ENCODE measurements at regions not wholly inside any gene's neighbourhood (a gene's known extent, or its start where the extent isn't known, plus 50 kb on each side); places are given as distances from the start of the nearest gene placed in this dataset.

DNA sequence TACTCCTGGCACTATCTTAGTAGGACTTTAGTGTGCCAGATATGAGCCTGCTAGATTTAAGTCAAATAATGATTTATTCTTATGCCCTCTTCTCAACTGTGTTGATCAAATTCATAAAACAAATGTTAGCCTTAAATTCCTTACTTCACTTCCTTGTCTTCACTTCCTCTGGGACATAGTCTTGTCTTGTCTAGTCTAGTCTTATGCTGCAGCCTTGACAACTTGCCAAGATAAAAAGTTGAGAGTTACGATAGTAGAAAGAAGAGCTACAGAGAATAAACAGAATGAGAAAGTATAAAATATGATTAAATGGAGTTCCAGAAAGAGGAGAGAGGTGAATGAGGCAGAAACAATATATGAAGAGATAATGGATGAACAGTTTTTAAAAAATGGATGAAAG lies 378.1 kb downstream of the DAD1 start:
- TF ChIP-seq SIN3A (IDR thresholded peaks at IDR 0.05; ENCODE audit: borderline replicate concordance, insufficient read depth, low read length) (no peak), POLR2AphosphoS5 (IDR thresholded peaks at IDR 0.05; ENCODE audit: low read depth, low read length) (no peak), FOXP2 (optimal IDR thresholded peaks at IDR 0.05; ENCODE audit: borderline replicate concordance, extremely low read depth, extremely low read length, insufficient read depth) (no peak), TAF1 (IDR thresholded peaks at IDR 0.05; ENCODE audit: borderline replicate concordance, insufficient read depth, low read length) (no peak)
- TF ChIP-seq, protein P1, sequence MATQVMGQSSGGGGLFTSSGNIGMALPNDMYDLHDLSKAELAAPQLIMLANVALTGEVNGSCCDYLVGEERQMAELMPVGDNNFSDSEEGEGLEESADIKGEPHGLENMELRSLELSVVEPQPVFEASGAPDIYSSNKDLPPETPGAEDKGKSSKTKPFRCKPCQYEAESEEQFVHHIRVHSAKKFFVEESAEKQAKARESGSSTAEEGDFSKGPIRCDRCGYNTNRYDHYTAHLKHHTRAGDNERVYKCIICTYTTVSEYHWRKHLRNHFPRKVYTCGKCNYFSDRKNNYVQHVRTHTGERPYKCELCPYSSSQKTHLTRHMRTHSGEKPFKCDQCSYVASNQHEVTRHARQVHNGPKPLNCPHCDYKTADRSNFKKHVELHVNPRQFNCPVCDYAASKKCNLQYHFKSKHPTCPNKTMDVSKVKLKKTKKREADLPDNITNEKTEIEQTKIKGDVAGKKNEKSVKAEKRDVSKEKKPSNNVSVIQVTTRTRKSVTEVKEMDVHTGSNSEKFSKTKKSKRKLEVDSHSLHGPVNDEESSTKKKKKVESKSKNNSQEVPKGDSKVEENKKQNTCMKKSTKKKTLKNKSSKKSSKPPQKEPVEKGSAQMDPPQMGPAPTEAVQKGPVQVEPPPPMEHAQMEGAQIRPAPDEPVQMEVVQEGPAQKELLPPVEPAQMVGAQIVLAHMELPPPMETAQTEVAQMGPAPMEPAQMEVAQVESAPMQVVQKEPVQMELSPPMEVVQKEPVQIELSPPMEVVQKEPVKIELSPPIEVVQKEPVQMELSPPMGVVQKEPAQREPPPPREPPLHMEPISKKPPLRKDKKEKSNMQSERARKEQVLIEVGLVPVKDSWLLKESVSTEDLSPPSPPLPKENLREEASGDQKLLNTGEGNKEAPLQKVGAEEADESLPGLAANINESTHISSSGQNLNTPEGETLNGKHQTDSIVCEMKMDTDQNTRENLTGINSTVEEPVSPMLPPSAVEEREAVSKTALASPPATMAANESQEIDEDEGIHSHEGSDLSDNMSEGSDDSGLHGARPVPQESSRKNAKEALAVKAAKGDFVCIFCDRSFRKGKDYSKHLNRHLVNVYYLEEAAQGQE (IDR thresholded peaks at IDR 0.05; ENCODE audit: insufficient read depth in 1 of 2, low read depth in 2 of 2, low read length in 2 of 2) = no peak

DNA sequence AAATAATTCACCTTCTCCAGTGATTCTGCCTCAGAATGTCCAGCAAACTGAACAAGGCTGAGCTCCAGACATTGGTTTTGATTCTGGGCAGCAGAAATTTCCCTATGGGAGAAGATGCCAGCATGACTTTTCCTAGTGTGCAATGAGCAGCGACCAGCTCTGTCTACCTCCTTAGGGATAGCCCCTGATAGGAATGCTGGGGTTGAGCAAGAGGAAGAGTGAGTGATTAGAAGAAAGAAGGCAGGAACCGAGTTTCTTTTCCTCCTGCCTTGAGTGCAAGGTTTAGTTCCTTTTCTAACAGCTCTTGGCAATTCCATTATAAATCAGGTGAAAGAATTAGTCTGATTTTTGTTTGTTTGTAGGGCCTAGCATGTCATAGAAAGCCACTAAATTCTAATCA lies 379.0 kb downstream of the DAD1 start:
- TF ChIP-seq POLR2AphosphoS5 (IDR thresholded peaks at IDR 0.05; ENCODE audit: low read depth, low read length) (no peak), SIN3A (IDR thresholded peaks at IDR 0.05; ENCODE audit: borderline replicate concordance, insufficient read depth, low read length) (no peak), FOXP2 (optimal IDR thresholded peaks at IDR 0.05; ENCODE audit: borderline replicate concordance, extremely low read depth, extremely low read length, insufficient read depth) (no peak), TAF1 (IDR thresholded peaks at IDR 0.05; ENCODE audit: borderline replicate concordance, insufficient read depth, low read length) (no peak)
- TF ChIP-seq, protein P1 (IDR thresholded peaks at IDR 0.05; ENCODE audit: insufficient read depth in 1 of 2, low read depth in 2 of 2, low read length in 2 of 2) = no peak

DNA sequence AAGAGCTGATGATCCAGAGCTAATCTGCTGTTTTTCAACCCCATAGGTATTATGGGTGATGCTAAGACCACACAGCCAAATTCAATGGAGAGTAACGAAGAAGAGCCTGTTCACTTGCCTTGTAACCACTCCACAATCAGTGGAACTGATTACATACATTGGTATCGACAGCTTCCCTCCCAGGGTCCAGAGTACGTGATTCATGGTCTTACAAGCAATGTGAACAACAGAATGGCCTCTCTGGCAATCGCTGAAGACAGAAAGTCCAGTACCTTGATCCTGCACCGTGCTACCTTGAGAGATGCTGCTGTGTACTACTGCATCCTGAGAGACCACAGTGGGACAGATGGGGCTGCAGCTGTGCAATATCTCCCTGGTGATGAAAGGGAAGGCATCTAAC lies 386.0 kb downstream of the DAD1 start:
- no peak for TF ChIP-seq FOXP2 (optimal IDR thresholded peaks at IDR 0.05; ENCODE audit: borderline replicate concordance, extremely low read depth, extremely low read length, insufficient read depth)
- no peak for TF ChIP-seq SIN3A (IDR thresholded peaks at IDR 0.05; ENCODE audit: borderline replicate concordance, insufficient read depth, low read length)
- TF ChIP-seq POLR2AphosphoS5 (IDR thresholded peaks at IDR 0.05; ENCODE audit: low read depth, low read length) = no peak
- TF ChIP-seq, protein P1 (IDR thresholded peaks at IDR 0.05; ENCODE audit: insufficient read depth in 1 of 2, low read depth in 2 of 2, low read length in 2 of 2) = no peak
- TF ChIP-seq TAF1 (IDR thresholded peaks at IDR 0.05; ENCODE audit: borderline replicate concordance, insufficient read depth, low read length) = no peak

DNA sequence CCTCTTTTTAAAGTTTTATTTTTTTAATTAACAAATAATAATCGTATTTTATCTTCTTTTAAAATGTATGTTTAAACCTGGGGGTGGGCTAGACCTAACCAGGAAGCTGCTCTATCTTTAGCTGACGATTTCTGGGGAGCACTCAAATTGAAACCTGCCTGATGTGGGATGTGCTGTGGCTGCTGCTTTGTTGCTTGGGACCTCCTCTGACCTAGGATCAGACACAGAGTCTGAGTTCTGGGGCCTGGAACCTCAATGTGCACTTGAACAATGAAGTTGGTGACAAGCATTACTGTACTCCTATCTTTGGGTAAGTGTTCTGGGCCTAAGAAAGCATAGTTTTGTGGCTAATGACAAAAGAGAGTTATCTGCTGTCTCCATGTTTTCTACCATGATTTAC lies 386.7 kb downstream of the DAD1 start:
- TF ChIP-seq POLR2AphosphoS5 (IDR thresholded peaks at IDR 0.05; ENCODE audit: low read depth, low read length) = no peak
- no peak for TF ChIP-seq SIN3A (IDR thresholded peaks at IDR 0.05; ENCODE audit: borderline replicate concordance, insufficient read depth, low read length)
- no peak for TF ChIP-seq TAF1 (IDR thresholded peaks at IDR 0.05; ENCODE audit: borderline replicate concordance, insufficient read depth, low read length)
- no peak for TF ChIP-seq FOXP2 (optimal IDR thresholded peaks at IDR 0.05; ENCODE audit: borderline replicate concordance, extremely low read depth, extremely low read length, insufficient read depth)
- TF ChIP-seq, protein P1 (IDR thresholded peaks at IDR 0.05; ENCODE audit: insufficient read depth in 1 of 2, low read depth in 2 of 2, low read length in 2 of 2) = no peak

Data from PFSK-1 (cell line).